ENCODE measurements at regions not wholly inside any gene's neighbourhood (a gene's known extent, or its start where the extent isn't known, plus 50 kb on each side); places are given as distances from the start of the nearest gene placed in this dataset.

GRCh38 chr3:66609660-66610561 lies 109.1 kb upstream of the LRIG1 start:
- H3K4me1 ChIP-seq (ENCODE audit: insufficient read depth, low read length, poor library complexity, severe bottlenecking) = no peaks in the 10 kb centered on the region
- no peak overlapping the region for H3K27ac ChIP-seq (ENCODE audit: low read depth, low read length, poor library complexity, severe bottlenecking)
- no peaks in the 10 kb centered on the region for H3K79me2 ChIP-seq (ENCODE audit: insufficient read depth, low read depth, low read length)
- ChIA-PET POLR2A (interaction anchor here (0.6 kb wide), 1 partner anchor 17 kb away, joined by 4 read pairs; no protein-coding TSS in a partner anchor), CTCF (ENCODE audit: unreplicated experiment) (no interaction called here)
- no peaks in the 10 kb centered on the region for H3K9me3 ChIP-seq (ENCODE audit: low read length)
- H3K9me2 ChIP-seq (ENCODE audit: insufficient read depth, low read length) = no peaks in the 10 kb centered on the region
- no peak overlapping the region for H3K4me3 ChIP-seq (ENCODE audit: low read depth, low read length, poor library complexity, severe bottlenecking)
- no peaks in the 10 kb centered on the region for H3K36me3 ChIP-seq (ENCODE audit: insufficient read depth, low read length)
- intact Hi-C loops (cut with micrococcal nuclease; ENCODE audit: unreplicated experiment) = no loop called here
- no peaks in the 10 kb centered on the region for H4K20me1 ChIP-seq (ENCODE audit: insufficient read depth, low read length)
- no peak for TF ChIP-seq EZH2phosphoT487 (IDR thresholded peaks at IDR 0.05; ENCODE audit: borderline replicate concordance, low read depth, low read length)
- TF ChIP-seq, protein P1, sequence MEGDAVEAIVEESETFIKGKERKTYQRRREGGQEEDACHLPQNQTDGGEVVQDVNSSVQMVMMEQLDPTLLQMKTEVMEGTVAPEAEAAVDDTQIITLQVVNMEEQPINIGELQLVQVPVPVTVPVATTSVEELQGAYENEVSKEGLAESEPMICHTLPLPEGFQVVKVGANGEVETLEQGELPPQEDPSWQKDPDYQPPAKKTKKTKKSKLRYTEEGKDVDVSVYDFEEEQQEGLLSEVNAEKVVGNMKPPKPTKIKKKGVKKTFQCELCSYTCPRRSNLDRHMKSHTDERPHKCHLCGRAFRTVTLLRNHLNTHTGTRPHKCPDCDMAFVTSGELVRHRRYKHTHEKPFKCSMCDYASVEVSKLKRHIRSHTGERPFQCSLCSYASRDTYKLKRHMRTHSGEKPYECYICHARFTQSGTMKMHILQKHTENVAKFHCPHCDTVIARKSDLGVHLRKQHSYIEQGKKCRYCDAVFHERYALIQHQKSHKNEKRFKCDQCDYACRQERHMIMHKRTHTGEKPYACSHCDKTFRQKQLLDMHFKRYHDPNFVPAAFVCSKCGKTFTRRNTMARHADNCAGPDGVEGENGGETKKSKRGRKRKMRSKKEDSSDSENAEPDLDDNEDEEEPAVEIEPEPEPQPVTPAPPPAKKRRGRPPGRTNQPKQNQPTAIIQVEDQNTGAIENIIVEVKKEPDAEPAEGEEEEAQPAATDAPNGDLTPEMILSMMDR (conservative IDR thresholded peaks at IDR 0.05; ENCODE audit: low read length) = no peak
- no TSS peak for BruUV-seq (replicated peaks)
- DNase-seq (ENCODE audit: low spot score) = no peak
- no peak overlapping the region for H2AFZ ChIP-seq (ENCODE audit: low read length)
- H3K4me2 ChIP-seq (ENCODE audit: low read length) = no peak overlapping the region

DNA sequence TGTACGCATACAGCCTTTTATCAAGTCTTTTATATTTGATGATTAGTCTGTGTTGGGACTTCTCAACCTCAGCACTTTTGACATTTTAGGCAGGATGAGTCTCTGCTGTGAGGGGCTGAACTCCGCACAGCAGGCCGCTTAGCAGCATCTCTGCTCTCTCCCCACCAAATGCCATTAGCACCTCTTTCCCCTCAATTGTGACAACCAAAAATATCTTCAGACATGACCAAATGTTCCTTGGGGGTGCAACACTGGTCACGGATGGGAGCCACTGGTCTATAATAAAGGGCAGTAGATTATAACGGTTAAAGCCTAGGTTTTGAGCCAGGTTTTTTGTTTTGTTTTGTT lies 109.7 kb upstream of the LRIG1 start:
- Histone ChIP-seq H3K9me3 (ENCODE audit: low read length) (no peaks in the 10 kb centered on the region), H3K4me3 (ENCODE audit: low read depth, low read length, poor library complexity, severe bottlenecking) (no peak overlapping the region), H3K36me3 (ENCODE audit: insufficient read depth, low read length) (no peaks in the 10 kb centered on the region), H2AFZ (ENCODE audit: low read length) (no peak overlapping the region), H3K4me1 (ENCODE audit: insufficient read depth, low read length, poor library complexity, severe bottlenecking) (no peaks in the 10 kb centered on the region), H3K9me2 (ENCODE audit: insufficient read depth, low read length) (no peaks in the 10 kb centered on the region), H3K79me2 (ENCODE audit: insufficient read depth, low read depth, low read length) (no peaks in the 10 kb centered on the region), H3K27ac (ENCODE audit: low read depth, low read length, poor library complexity, severe bottlenecking) (no peak overlapping the region), H3K4me2 (ENCODE audit: low read length) (no peak overlapping the region), H4K20me1 (ENCODE audit: insufficient read depth, low read length) (no peaks in the 10 kb centered on the region)
- POLR2A ChIA-PET = interaction anchor here (0.6 kb wide), 1 partner anchor 18 kb away, joined by 4 read pairs; no protein-coding TSS in a partner anchor
- DNase-seq (ENCODE audit: low spot score) = no peak
- TF ChIP-seq, protein P1 (conservative IDR thresholded peaks at IDR 0.05; ENCODE audit: low read length) = no peak
- TF ChIP-seq EZH2phosphoT487 (IDR thresholded peaks at IDR 0.05; ENCODE audit: borderline replicate concordance, low read depth, low read length) = no peak
- CTCF ChIA-PET (ENCODE audit: unreplicated experiment) = no interaction called here
- intact Hi-C loops (cut with micrococcal nuclease; ENCODE audit: unreplicated experiment) = no loop called here
- BruUV-seq (replicated peaks) = no TSS peak

DNA sequence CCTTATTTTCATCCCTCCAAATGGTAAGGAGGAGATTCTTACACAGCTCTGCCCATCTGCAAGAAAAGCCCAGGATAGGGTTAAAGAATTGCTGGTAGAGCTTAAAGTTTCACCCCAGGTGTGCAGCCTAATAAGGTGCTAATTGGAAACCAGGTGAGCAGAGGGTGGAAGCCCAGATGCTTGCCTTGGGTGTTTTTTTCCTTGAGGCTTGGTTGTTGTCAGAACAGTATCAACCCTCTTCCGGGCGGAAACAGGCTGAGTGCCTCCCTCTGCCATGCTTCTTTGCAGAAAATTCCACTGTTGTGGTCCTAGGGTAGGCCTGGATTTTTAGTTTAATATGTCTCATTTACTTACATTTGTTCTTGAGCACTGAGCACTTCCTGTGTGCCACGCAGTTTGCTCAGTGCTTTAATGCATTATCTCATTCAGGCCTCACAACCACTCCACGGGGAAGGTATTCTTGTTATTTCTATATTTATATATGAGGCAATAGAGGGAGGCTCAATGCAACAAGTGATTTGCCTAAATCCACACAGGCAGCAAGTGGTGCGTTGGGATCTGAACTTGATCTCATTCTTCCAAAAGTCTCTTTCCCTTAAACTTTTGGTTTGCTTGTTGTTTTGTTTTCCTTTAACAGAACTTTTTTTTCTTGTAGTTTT lies 115.0 kb upstream of the LRIG1 start:
- BruUV-seq (replicated peaks) = no TSS peak
- no peaks in the 10 kb centered on the region for H4K20me1 ChIP-seq (ENCODE audit: insufficient read depth, low read length)
- TF ChIP-seq, protein P1 (conservative IDR thresholded peaks at IDR 0.05; ENCODE audit: low read length) = no peak
- TF ChIP-seq EZH2phosphoT487 (IDR thresholded peaks at IDR 0.05; ENCODE audit: borderline replicate concordance, low read depth, low read length) = no peak
- POLR2A ChIA-PET = interaction anchor here (0.6 kb wide), 1 partner anchor 19 kb away, joined by 3 read pairs; no protein-coding TSS in a partner anchor
- no peaks in the 10 kb centered on the region for H3K9me3 ChIP-seq (ENCODE audit: low read length)
- H3K9me2 ChIP-seq (ENCODE audit: insufficient read depth, low read length) = no peaks in the 10 kb centered on the region
- CTCF ChIA-PET (ENCODE audit: unreplicated experiment) = no interaction called here
- H3K4me1 ChIP-seq (ENCODE audit: insufficient read depth, low read length, poor library complexity, severe bottlenecking) = no peaks in the 10 kb centered on the region
- no peak overlapping the region for H3K4me2 ChIP-seq (ENCODE audit: low read length)
- intact Hi-C loops (cut with micrococcal nuclease; ENCODE audit: unreplicated experiment) = no loop called here
- H3K79me2 ChIP-seq (ENCODE audit: insufficient read depth, low read depth, low read length) = no peaks in the 10 kb centered on the region
- H2AFZ ChIP-seq (ENCODE audit: low read length) = no peak overlapping the region
- no peak overlapping the region for H3K4me3 ChIP-seq (ENCODE audit: low read depth, low read length, poor library complexity, severe bottlenecking)
- H3K36me3 ChIP-seq (ENCODE audit: insufficient read depth, low read length) = no peaks in the 10 kb centered on the region
- no peak for DNase-seq (ENCODE audit: low spot score)
- H3K27ac ChIP-seq (ENCODE audit: low read depth, low read length, poor library complexity, severe bottlenecking) = no peak overlapping the region
